ENCODE measurements at regions not wholly inside any gene's neighbourhood (a gene's known extent, or its start where the extent isn't known, plus 50 kb on each side); places are given as distances from the start of the nearest gene placed in this dataset.

GRCh38 chr2:235268535-235268934 is 225.3 kb upstream of the AGAP1 start:
- no peak for TF ChIP-seq CTCF (IDR thresholded peaks at IDR 0.05; ENCODE audit: unreplicated experiment in 3 of 3)
- Mint-ChIP-seq H3K27me3 (ENCODE audit: low read depth) (peaks cover 7% of the 10 kb centered on the region), H3K9me3 (peaks cover 3% of the 10 kb centered on the region), H3K4me1 (peaks cover 41% of the 10 kb centered on the region), H3K36me3 (ENCODE audit: low read depth) (no peaks in the 10 kb centered on the region), H3K4me3 (peak overlapping the region in 1 of 3 experiments; percentile 10), H3K27ac (peak overlapping the region; percentile 77 to 80 (median 78))

GRCh38 chr2:235270291-235270690 is 223.6 kb upstream of the AGAP1 start:
- no peak overlapping the region for H3K27ac Mint-ChIP-seq
- H3K4me3 Mint-ChIP-seq: no peak overlapping the region
- H3K36me3 Mint-ChIP-seq (ENCODE audit: low read depth): no peaks in the 10 kb centered on the region
- peaks cover 30% of the 10 kb centered on the region for H3K4me1 Mint-ChIP-seq
- no peak for TF ChIP-seq CTCF (IDR thresholded peaks at IDR 0.05; ENCODE audit: unreplicated experiment in 3 of 3)
- H3K9me3 Mint-ChIP-seq: peaks cover 11% of the 10 kb centered on the region
- H3K27me3 Mint-ChIP-seq (ENCODE audit: low read depth): peaks cover 4% of the 10 kb centered on the region

- Mint-ChIP-seq H3K4me1 (peaks cover 25% of the 10 kb centered on the region), H3K27me3 (ENCODE audit: low read depth) (peaks cover 4% of the 10 kb centered on the region), H3K36me3 (ENCODE audit: low read depth) (no peaks in the 10 kb centered on the region), H3K4me3 (no peak overlapping the region), H3K27ac (no peak overlapping the region), H3K9me3 (peaks cover 14% of the 10 kb centered on the region)
- no peak for TF ChIP-seq CTCF (IDR thresholded peaks at IDR 0.05; ENCODE audit: unreplicated experiment in 3 of 3)
Measured at GRCh38 chr2:235270956-235271355, 222.9 kb upstream of the AGAP1 start.

- no peak overlapping the region for H3K27ac Mint-ChIP-seq
Measured at GRCh38 chr2:235271936-235272335, 221.9 kb upstream of the AGAP1 start.

GRCh38 chr2:235274023-235274422 is 219.8 kb upstream of the AGAP1 start:
- H3K4me1 Mint-ChIP-seq: peaks cover 3% of the 10 kb centered on the region
- no peaks in the 10 kb centered on the region for H3K27me3 Mint-ChIP-seq (ENCODE audit: low read depth)
- no peak overlapping the region for H3K4me3 Mint-ChIP-seq
- H3K9me3 Mint-ChIP-seq: peaks cover 18% of the 10 kb centered on the region
- no peak for TF ChIP-seq CTCF (IDR thresholded peaks at IDR 0.05; ENCODE audit: unreplicated experiment in 3 of 3)
- H3K27ac Mint-ChIP-seq: no peak overlapping the region
- H3K36me3 Mint-ChIP-seq (ENCODE audit: low read depth): no peaks in the 10 kb centered on the region

More at GRCh38 chr2:235271936-235272335, 221.9 kb upstream of the AGAP1 start:
- Mint-ChIP-seq H3K9me3 (peaks cover 18% of the 10 kb centered on the region), H3K27me3 (ENCODE audit: low read depth) (peaks cover 3% of the 10 kb centered on the region), H3K36me3 (ENCODE audit: low read depth) (no peaks in the 10 kb centered on the region), H3K4me1 (peaks cover 24% of the 10 kb centered on the region), H3K4me3 (no peak overlapping the region)
- no peak for TF ChIP-seq CTCF (IDR thresholded peaks at IDR 0.05; ENCODE audit: unreplicated experiment in 3 of 3)

GRCh38 chr2:235277485-235277884 is 216.4 kb upstream of the AGAP1 start:
- peaks cover under 1% of the 10 kb centered on the region for H3K27me3 Mint-ChIP-seq (ENCODE audit: low read depth)
- H3K36me3 Mint-ChIP-seq (ENCODE audit: low read depth): no peaks in the 10 kb centered on the region
- H3K4me1 Mint-ChIP-seq: no peaks in the 10 kb centered on the region

More at GRCh38 chr2:235277485-235277884, 216.4 kb upstream of the AGAP1 start:
- Mint-ChIP-seq H3K4me3 (no peak overlapping the region), H3K9me3 (peaks cover 15% of the 10 kb centered on the region), H3K27ac (no peak overlapping the region)
- no peak for TF ChIP-seq CTCF (IDR thresholded peaks at IDR 0.05; ENCODE audit: unreplicated experiment in 3 of 3)

Data from nephron (organoid).